COLO668 (cell line): ENCODE measurements at regions not wholly inside any gene's neighbourhood (a gene's known extent, or its start where the extent isn't known, plus 50 kb on each side); places are given as distances from the start of the nearest gene placed in this dataset.
"Not testable (repeated sequence)": the region's sequence is repeated elsewhere in the genome, so short reads cannot be mapped to it uniquely, and the experiment has no call there.

Experiments
- DNase-seq: peaks from one replicate; lab custom pipeline; 2025; ENCODE audit not compliant: unreplicated experiment; lab: John Stamatoyannopoulos, UW

DNA sequence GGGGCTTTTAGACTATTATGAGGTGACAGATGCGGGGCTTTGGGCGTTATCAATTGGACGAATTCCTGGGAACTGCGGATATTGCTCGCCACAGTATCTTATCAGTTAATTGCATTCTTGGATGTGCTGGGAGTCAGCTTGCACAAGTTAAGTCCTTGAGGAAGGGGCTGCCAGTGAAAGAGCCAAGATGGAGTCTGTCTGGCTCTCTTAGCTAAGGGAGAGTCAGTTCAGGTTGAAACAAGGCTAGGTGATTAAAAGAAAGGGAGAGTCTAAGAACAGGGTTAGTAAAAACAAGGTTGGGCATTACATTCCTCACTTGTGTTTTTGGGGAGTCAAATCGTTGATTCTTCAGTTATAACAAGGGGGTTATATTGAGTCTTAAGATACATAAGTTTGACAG is 162.5 kb upstream of the CCZ1B start:
- DNase-seq = not testable (repeated sequence)

- DNase-seq = not testable (repeated sequence)
Measured at GRCh38 chr7:6989968-6990367, 163.9 kb upstream of the CCZ1B start.

DNA sequence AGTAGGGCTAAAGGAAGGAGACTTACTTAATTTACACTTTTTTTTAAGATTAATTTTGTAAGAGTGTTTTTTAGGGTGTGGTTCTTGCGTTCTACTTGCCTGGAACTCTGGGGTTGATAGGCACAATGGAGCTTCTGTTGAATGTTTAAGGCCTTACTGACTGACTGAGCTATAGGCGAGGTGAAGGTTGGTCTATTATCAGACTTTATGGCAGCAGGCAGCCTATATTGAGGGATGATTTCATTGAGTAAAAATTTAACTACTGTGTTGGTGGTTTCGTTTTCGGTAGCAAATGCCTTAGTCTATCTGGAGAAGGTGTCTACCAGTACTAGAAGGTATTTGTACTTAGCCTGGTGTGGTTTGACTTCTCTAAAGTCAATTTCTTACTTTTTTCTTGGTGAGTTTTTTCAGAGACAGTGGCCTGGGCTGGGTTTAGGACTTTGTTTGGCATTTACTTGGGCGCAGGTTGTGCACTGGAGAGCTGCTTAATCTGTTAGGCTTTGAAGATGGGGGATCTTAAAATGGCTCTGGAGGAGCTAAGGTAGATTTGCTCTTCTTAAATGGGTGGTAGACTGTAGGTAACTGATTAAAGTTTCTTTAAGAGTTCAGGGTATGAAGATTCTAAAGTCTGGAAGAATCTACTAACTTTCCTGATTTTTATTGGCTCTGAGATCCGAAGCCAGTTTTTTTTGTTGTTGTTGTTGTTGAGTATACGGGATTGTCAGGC is 164.5 kb upstream of the CCZ1B start:
- not testable (repeated sequence) for DNase-seq

DNA sequence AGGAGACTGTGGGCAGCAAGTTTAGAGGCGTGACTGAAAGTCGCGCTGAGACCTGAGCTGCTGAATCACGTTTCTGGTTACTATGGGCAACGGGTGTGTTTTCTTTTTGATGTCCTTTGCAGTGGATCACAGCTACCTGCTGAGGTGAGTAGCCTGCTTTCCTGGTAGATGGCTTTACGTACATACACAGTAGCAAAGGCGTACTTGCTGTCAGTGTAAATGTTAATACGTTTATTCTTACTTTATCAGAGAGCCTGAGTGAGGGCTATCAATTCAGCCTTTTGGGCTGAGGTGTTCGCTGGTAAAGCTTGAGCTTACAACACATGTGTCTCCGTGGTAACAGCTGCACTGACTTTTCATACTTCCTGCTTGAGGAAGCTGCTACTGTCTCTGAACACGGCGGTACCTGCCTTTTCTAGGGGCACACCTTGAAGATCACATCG is 165.1 kb upstream of the CCZ1B start:
- DNase-seq = peak; percentile 68

DNA sequence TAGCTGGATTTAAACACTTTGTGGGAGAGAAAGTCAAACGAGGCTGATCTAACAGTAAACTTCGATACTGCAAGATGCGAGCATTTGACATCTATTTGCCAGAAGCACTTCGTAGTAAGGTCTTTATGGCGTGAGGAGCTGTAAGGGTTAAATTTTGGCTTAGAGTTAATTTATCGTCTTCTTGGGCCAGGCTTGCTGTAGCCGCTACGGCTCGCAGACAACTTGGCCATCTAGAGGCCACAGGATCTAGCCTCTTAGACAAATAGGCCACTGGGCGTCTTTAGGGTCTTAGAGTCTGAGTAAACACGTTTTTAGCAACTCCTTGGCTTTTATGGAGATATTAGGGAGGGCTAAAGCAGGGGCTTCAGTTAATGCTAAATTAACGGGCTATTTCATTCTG is 165.6 kb upstream of the CCZ1B start:
- not testable (repeated sequence) for DNase-seq

DNA sequence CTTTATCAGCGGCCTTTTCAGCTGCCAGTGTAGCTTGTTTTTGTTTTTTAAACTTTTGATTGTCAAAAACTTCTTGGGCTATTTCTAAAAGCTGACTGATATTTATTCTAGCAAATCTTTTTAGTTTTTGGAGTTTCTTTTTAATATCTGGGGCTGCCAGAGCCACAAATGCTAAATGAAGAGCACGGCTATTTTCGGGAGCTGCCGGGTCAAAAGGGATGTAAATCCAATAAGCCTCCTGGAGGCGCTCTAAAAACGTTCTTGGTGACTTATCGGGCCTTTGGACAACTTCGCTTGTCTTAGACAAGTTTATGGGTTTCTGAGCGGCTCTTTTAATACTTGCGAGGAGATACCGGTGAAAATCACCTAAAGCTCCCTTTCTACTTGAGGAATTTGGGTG is 166.1 kb upstream of the CCZ1B start:
- DNase-seq = not testable (repeated sequence)

- not testable (repeated sequence) for DNase-seq
Measured at GRCh38 chr7:6995026-6995425, 169.0 kb upstream of the CCZ1B start.

DNA sequence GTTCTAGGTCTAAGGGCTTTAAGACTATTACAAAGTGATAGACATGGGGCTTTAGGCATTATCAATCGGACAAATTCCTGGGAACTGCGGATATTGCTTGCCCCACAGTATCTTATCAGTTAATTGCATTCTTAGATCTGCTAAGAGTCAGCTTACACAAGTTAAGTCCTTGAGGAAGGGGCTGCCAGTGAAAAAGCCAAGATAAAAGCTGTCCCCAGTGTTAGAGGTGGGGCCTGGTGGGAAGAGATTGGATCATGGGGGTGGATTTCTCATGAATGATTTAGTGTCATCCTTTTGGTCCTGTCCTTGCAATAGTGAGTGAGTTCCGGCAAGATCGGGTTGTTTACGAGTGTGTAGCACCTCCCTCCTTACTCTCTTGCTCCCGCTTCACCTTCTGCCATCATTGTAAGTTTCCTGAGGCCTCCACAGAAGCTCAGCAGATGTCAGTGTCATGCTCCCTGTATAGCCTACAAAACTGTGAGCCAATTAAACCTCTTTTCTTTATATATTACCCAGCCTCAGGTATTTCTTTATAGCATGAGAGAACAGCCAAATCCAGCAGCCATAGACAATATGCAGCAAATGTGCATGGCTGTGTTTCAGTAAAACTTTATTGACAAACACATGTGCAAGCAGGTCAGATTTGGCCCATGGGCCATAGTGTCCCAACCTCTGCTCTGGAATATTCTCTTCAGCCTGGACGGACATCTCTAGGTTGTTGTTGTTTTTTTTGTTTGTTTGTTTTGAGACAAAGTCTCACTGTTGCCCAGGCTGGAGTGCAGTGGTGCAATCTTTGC is 169.6 kb upstream of the CCZ1B start:
- not testable (repeated sequence) for DNase-seq

DNA sequence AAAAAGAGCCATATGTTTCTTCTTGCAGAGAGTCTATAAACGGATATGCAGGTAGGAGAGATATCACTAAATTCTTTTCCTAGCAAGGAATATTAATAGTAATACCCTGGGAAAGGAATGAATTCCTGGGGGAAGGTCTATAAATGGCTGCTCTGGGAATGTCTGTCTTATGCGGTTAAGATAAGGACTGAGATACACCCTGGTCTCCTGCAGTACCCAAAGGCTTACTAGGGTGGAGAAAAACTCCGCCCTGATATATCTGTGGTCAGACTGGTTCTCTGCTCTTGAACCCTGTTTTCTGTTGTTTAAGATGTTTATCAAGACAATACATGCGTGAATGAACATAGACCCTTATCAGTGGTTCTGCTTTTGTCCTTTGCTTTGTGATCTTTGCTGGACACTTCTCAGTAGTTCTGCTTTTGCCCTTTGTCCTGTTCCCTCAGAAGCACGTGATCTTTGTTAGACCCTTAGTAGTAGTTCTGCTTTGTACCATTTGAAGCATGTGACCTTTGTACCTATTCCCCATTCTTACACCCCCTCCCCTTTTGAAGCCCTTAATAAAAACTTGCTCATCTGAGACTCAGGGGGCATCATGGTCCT is 173.1 kb upstream of the CCZ1B start:
- not testable (repeated sequence) for DNase-seq

- DNase-seq = peak; percentile 26
Measured at GRCh38 chr7:7002418-7003062, 176.5 kb upstream of the CCZ1B start.

- no peak for DNase-seq
Measured at GRCh38 chr7:7005303-7005702, 177.0 kb upstream of the C1GALT1 start.

DNA sequence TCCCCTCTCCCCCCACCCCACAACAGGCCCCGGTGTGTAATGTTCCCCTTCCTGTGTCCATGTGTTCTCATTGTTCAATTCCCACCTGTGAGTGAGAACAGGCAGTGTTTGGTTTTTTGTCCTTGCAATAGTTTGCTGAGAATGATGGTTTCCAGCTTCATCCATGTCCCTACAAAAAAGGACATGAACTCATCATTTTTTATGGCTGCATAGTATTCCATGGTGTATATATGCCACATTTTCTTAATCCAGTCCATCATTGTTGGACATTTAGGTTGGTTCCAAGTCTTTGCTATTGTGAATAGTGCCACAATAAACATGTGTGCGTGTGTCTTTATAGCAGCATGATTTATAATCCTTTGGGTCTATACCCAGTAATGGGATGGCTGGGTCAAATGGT is 176.4 kb upstream of the C1GALT1 start:
- not testable (repeated sequence) for DNase-seq

DNA sequence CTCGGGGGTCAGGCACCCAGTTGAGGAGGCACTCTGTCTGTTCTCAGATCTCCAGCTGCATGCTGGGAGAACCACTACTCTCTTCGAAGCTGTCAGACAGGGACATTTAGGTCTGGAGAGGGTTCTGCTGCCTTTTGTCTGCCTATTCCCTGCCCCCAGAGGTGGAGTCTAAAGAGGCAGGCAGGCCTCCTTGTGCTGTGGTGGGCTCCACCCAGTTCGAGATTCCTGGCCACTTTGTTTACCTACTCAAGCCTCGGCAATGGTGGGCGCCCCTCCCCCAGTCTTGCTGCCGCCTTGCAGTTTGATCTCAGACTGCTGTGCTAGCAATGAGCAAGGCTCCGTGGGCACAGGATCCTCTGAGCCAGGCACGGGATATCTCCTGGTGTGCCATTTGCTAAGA is 171.1 kb upstream of the C1GALT1 start:
- DNase-seq = not testable (repeated sequence)

DNA sequence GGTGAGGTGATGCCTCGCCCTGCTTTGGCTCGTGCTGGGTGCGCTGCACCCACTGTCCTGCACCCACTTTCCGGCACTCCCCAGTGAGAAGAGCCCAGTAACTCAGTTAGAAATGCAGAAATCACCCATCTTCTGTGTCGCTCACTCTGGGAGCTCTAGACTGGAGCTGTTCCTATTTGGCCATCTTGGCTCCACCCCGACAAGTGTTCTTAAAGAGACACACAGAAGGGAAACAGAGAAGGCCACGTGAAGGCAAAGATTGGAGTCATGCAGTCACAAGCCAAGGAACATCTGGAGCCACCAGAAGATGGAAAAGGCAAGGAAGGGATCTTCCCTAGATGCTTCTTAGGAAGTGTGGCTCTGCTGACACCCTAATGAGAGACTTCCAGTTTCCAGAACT is 170.6 kb upstream of the C1GALT1 start:
- not testable (repeated sequence) for DNase-seq

DNA sequence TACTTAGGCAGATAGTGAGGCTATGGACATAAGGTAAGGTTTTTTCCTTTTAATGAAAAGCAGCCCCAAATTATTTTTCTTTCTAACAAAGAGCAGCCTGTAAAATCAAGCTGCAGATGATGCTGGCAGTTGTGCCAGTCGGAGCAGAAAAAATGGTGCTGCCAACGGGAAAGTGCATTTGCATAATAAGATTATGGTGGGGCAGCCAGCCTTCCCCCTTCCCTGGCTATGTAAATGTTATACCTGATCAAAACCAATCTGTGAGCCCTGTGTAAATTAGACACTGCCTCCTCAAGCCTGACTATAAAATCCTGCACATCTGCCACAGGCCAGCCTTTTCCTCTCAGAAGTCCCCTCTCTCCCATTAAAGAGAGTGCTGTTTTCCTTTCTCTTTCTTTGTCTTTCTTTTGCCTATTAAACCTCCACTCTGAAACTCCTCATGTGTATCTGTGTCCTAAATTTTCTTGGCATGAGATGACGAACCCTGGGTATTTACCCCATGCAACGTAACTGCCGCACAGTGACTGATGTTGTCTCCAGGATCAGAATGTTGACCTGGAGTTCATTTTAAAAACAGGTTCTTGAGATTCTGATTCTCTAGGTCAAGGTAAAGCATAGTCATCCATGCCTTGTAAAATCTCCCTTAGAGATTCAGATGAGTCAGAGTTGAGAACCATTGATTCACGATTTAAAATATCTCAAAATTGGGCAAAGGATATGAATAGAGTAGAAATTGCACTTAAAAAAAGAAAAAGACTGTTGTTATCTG is 167.3 kb upstream of the C1GALT1 start:
- DNase-seq = no peak

GRCh38 chr7:7017707-7018280 is 164.6 kb upstream of the C1GALT1 start:
- no peak for DNase-seq

DNA sequence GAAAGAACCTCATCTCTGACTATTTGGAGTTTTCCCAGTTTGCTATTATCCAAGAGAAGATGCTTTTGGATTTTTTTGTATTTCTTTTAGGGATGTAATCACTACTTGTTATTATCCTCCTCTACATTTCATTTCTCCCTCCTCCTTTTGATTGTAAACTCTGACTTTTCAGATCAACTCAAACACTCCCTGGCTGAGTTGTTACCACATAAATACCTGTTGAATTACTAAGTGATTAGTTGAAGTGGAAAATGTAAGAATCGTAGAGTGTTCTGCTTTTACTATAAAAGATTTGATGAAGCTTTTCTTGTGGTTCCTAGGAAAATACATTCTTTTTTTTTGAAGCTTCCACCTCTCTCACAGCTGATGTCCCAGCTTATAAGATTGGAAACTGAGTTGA is 164.1 kb upstream of the C1GALT1 start:
- DNase-seq = no peak

DNA sequence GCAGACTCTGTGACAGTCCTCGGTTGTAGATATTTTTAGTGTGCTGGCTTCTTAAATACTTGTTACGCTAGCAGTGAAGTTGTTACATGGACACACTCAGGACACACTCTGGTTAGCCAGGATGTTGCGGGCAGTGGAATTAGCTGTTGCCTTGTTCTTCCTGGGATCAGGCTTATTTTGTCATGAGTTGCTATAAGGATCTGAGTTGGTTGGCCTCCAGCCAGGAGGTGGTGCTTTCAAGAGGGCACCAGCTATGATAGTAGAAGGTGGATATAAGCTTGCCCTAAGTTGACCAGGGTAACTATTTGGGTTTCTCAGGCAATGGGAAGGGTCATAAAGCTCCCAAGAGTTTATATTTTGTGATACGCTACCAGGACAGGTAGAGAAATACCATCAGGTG is 150.1 kb upstream of the C1GALT1 start:
- DNase-seq = no peak

GRCh38 chr7:7035851-7036250 is 146.5 kb upstream of the C1GALT1 start:
- DNase-seq = no peak

DNA sequence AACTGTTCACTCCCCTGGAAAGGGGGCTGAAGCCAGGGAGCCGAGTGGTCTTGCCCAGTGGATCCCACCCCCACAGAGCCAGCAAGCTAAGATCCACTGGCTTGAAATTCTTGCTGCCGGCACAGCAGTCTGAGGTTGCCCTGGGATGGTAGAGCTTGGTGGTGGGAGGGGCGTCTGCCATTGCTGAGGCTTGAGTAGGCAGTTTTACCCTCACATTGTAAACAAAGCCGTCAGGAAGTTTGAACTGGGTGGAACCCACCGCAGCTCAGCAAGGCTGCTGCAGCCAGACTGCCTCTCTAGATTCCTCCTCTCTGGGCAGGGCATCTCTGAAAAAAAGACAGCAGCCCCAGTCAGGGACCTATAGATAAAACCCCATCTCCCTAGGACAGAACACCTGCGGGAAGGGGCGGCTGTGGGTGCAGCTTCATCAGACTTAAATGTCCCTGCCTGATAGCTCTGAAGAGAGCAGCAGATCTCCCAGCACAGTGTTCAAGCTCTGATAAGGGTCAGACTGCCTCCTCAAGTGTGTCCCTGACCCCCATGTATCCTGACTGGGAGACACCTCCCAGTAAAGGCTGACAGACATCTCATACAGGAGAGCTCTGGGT is 140.0 kb upstream of the C1GALT1 start:
- not testable (repeated sequence) for DNase-seq
